ENCODE measurements at regions not wholly inside any gene's neighbourhood (a gene's known extent, or its start where the extent isn't known, plus 50 kb on each side); places are given as distances from the start of the nearest gene placed in this dataset.
"Not testable (repeated sequence)": the region's sequence is repeated elsewhere in the genome, so short reads cannot be mapped to it uniquely, and the experiment has no call there.

- TF ChIP-seq, protein P1, sequence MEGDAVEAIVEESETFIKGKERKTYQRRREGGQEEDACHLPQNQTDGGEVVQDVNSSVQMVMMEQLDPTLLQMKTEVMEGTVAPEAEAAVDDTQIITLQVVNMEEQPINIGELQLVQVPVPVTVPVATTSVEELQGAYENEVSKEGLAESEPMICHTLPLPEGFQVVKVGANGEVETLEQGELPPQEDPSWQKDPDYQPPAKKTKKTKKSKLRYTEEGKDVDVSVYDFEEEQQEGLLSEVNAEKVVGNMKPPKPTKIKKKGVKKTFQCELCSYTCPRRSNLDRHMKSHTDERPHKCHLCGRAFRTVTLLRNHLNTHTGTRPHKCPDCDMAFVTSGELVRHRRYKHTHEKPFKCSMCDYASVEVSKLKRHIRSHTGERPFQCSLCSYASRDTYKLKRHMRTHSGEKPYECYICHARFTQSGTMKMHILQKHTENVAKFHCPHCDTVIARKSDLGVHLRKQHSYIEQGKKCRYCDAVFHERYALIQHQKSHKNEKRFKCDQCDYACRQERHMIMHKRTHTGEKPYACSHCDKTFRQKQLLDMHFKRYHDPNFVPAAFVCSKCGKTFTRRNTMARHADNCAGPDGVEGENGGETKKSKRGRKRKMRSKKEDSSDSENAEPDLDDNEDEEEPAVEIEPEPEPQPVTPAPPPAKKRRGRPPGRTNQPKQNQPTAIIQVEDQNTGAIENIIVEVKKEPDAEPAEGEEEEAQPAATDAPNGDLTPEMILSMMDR (IDR thresholded peaks at IDR 0.05; ENCODE audit: low read depth, low read length) = not testable (repeated sequence)
- TF ChIP-seq EZH2phosphoT487 (IDR thresholded peaks at IDR 0.05; ENCODE audit: low read depth) = not testable (repeated sequence)
These were observed 64.9 kb upstream of the GBA3 start for GRCh38 chr4:22627851-22628250.
